SU-DHL-6 (cell line): ENCODE measurements at regions not wholly inside any gene's neighbourhood (a gene's known extent, or its start where the extent isn't known, plus 50 kb on each side); places are given as distances from the start of the nearest gene placed in this dataset.

ENCODE experiments used
- H2AFZ ChIP-seq: fragments of 200-600 bp; sonication (generic); 2 replicates; pipeline ENCODE4 v1.6.1; 2014; ENCODE audit warnings: low read depth, mild to moderate bottlenecking, moderate library complexity, mixed read lengths, antibody characterized with exemption, low read length; ENCODE audit not compliant: severe bottlenecking
- H3F3A ChIP-seq: fragments of 200-600 bp; shearing (Covaris generic); 2 replicates; pipeline ENCODE4 v1.6.0; 2016; ENCODE audit warnings: antibody characterized with exemption, mild to moderate bottlenecking; ENCODE audit not compliant: insufficient read depth
- H3K27ac ChIP-seq: fragments of 200-600 bp; sonication (generic); 2 replicates; pipeline ENCODE4 v1.5.1; 2016; ENCODE audit warnings: low read depth, mild to moderate bottlenecking, low read length, moderate library complexity, mixed read lengths
- H3K27me3 ChIP-seq: fragments of 200-600 bp; sonication (generic), shearing (Covaris generic); 2 replicates; pipeline ENCODE4 v1.6.0; 2014; ENCODE audit warnings: mild to moderate bottlenecking, low read length
- H3K36me3 ChIP-seq: fragments of 200-600 bp; sonication (generic); 2 replicates; pipeline ENCODE4 v1.6.1; 2014; ENCODE audit warnings: mild to moderate bottlenecking, low read length, mixed read lengths
- H3K4me2 ChIP-seq: fragments of 300-600, 200-600 bp; shearing (Covaris generic), sonication (generic); 2 replicates; pipeline ENCODE4 v1.6.0; 2014; ENCODE audit warnings: low read length, low read depth, mild to moderate bottlenecking; ENCODE audit not compliant: poor library complexity, severe bottlenecking
- H3K4me3 ChIP-seq: fragments of 200-600 bp; sonication (generic); 2 replicates; pipeline ENCODE4 v1.5.1; 2014; ENCODE audit warnings: antibody characterized with exemption, low read length, mild to moderate bottlenecking, mixed read lengths; ENCODE audit not compliant: insufficient read depth, poor library complexity, severe bottlenecking
- H3K79me2 ChIP-seq: fragments of 200-600 bp; sonication (generic); 2 replicates; pipeline ENCODE4 v1.6.1; 2014; ENCODE audit warnings: mild to moderate bottlenecking, low read length, moderate library complexity; ENCODE audit not compliant: insufficient read depth
- H3K9ac ChIP-seq: fragments of 200-600 bp; sonication (generic); 2 replicates; pipeline ENCODE4 v1.7.0; 2014; ENCODE audit warnings: mild to moderate bottlenecking, low read length
- H3K9me2 ChIP-seq: fragments of 200-600 bp; sonication (generic); replicated peaks from 2 replicates; pipeline ENCODE4 v1.6.1; 2014; ENCODE audit warnings: low read length; ENCODE audit not compliant: insufficient read depth
- H3K9me3 ChIP-seq: fragments of 200-600 bp; sonication (generic); 2 replicates; pipeline ENCODE4 v1.6.1; 2014; ENCODE audit warnings: low read length, mixed read lengths; ENCODE audit not compliant: insufficient read depth
- H4K20me1 ChIP-seq: fragments of 200-600 bp; sonication (generic); 2 replicates; pipeline ENCODE4 v1.6.1; 2014; ENCODE audit warnings: low read depth, mild to moderate bottlenecking, antibody characterized with exemption, low read length, moderate library complexity, mixed read lengths
- EZH2phosphoT487 ChIP-seq: fragments of 200-600 bp; sonication (generic), shearing (Covaris generic); conservative IDR thresholded peaks from 2 replicates; pipeline ENCODE4 v1.6.1; 2018; ENCODE audit warnings: mild to moderate bottlenecking, antibody characterized with exemption, low read length, moderate library complexity, mixed read lengths
- TF ChIP-seq, protein P1 (sequence below): fragments of 200-600 bp; sonication (generic); IDR thresholded peaks from one replicate; pipeline ENCODE4 v1.5.1; 2017; ENCODE audit warnings: antibody characterized with exemption, mild to moderate bottlenecking, low read length, moderate library complexity; ENCODE audit not compliant: insufficient read depth, poor library complexity, severe bottlenecking

DNA sequence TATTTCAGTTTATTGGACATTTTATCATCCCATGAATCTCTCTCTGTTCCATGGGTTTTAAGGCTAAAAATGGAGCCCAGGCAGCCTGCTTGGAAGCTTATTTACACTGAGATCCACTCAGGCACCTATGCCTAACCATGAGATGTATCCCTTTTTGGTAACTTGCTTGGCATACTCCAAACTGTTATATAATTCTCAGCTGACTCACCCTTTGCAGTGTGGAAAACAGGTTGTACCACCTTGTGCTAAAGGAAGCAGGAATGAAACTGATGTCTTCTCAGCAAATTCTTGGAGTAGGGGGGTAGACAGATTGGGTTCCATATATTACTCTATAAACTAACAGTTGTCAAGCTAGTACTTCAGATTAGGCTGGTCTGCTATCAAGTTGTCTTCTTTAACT is 483.6 kb downstream of the KLF5 start:
- Histone ChIP-seq H3K27me3 (no peaks in the 10 kb centered on the region), H3F3A (no peaks in the 10 kb centered on the region), H3K9ac (no peak overlapping the region), H3K4me3 (no peak overlapping the region), H3K36me3 (no peaks in the 10 kb centered on the region), H3K4me2 (no peak overlapping the region), H2AFZ (no peak overlapping the region), H4K20me1 (no peaks in the 10 kb centered on the region), H3K9me2 (no peaks in the 10 kb centered on the region), H3K79me2 (no peaks in the 10 kb centered on the region), H3K9me3 (no peaks in the 10 kb centered on the region), H3K27ac (no peak overlapping the region)
- TF ChIP-seq, protein P1, sequence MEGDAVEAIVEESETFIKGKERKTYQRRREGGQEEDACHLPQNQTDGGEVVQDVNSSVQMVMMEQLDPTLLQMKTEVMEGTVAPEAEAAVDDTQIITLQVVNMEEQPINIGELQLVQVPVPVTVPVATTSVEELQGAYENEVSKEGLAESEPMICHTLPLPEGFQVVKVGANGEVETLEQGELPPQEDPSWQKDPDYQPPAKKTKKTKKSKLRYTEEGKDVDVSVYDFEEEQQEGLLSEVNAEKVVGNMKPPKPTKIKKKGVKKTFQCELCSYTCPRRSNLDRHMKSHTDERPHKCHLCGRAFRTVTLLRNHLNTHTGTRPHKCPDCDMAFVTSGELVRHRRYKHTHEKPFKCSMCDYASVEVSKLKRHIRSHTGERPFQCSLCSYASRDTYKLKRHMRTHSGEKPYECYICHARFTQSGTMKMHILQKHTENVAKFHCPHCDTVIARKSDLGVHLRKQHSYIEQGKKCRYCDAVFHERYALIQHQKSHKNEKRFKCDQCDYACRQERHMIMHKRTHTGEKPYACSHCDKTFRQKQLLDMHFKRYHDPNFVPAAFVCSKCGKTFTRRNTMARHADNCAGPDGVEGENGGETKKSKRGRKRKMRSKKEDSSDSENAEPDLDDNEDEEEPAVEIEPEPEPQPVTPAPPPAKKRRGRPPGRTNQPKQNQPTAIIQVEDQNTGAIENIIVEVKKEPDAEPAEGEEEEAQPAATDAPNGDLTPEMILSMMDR, result no peak
- no peak for TF ChIP-seq EZH2phosphoT487

DNA sequence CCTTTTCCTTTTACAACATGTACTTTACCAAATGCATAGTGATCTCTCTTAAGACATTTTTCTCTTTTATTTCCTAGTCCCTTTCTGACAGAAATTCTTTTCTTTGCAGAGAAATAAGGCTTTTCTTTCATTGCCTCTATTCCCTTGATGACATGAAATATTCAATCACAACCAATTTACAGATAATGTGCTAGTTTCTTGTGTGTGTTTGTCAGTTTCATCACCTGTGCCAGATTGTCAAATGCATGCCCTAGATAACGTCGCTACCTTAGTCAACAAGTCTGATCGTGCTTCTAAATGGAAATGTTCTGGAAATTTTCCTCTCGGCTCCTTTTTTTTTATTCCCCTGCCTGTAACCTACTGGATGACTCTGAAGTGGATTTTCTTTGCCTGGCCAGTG is 478.1 kb downstream of the KLF5 start:
- no peaks in the 10 kb centered on the region for H3F3A ChIP-seq
- H3K4me3 ChIP-seq, result no peak overlapping the region
- H3K79me2 ChIP-seq, result no peaks in the 10 kb centered on the region
- no peak overlapping the region for H3K4me2 ChIP-seq
- no peaks in the 10 kb centered on the region for H4K20me1 ChIP-seq
- no peak overlapping the region for H2AFZ ChIP-seq
- H3K27me3 ChIP-seq, result no peaks in the 10 kb centered on the region
- H3K9ac ChIP-seq, result no peak overlapping the region
- H3K36me3 ChIP-seq, result no peaks in the 10 kb centered on the region
- H3K27ac ChIP-seq, result no peak overlapping the region
- no peaks in the 10 kb centered on the region for H3K9me3 ChIP-seq
- H3K9me2 ChIP-seq, result no peaks in the 10 kb centered on the region
- TF ChIP-seq, protein P1, result no peak
- TF ChIP-seq EZH2phosphoT487, result no peak

- Histone ChIP-seq H3F3A (no peaks in the 10 kb centered on the region), H4K20me1 (no peaks in the 10 kb centered on the region), H2AFZ (no peak overlapping the region), H3K4me2 (no peak overlapping the region), H3K36me3 (no peaks in the 10 kb centered on the region), H3K9ac (no peak overlapping the region), H3K79me2 (no peaks in the 10 kb centered on the region), H3K9me3 (no peaks in the 10 kb centered on the region), H3K4me3 (no peak overlapping the region), H3K9me2 (no peaks in the 10 kb centered on the region), H3K27ac (no peak overlapping the region), H3K27me3 (no peaks in the 10 kb centered on the region)
- TF ChIP-seq EZH2phosphoT487, result no peak
- TF ChIP-seq, protein P1, result no peak
These were observed 476.5 kb downstream of the KLF5 start for GRCh38 chr13:73535341-73535740.
